ENCODE measurements at regions not wholly inside any gene's neighbourhood (a gene's known extent, or its start where the extent isn't known, plus 50 kb on each side); places are given as distances from the start of the nearest gene placed in this dataset.

- Histone ChIP-seq H3K4me1 (no peaks in the 10 kb centered on the region), H3K27me3 (no peaks in the 10 kb centered on the region), H3K9me3 (no peaks in the 10 kb centered on the region), H3K4me3 (no peak overlapping the region), H3K36me3 (no peaks in the 10 kb centered on the region), H3K27ac (no peak overlapping the region)
- no peak for DNase-seq (ENCODE audit: low spot score in 2 of 2)
- WGBS, 2 donors: 95 to 100% methylated on average over 1 of the region's 1 CpG
- no peak for TF ChIP-seq CTCF (IDR thresholded peaks at IDR 0.05)
- no peak for TF ChIP-seq EP300 (IDR thresholded peaks at IDR 0.05)
- no peak for TF ChIP-seq POLR2A (IDR thresholded peaks at IDR 0.05)
These were observed 422.9 kb upstream of the TRIB2 start for GRCh38 chr2:12293874-12294273.

- H3K27me3 ChIP-seq: no peaks in the 10 kb centered on the region
- no peaks in the 10 kb centered on the region for H3K4me1 ChIP-seq
- no peaks in the 10 kb centered on the region for H3K36me3 ChIP-seq
- WGBS, 2 donors: 90 to 92% methylated on average over 4 of the region's 4 CpGs
- no peak for TF ChIP-seq POLR2A (IDR thresholded peaks at IDR 0.05)
- no peak overlapping the region for H3K27ac ChIP-seq
- peaks cover 0 to 2% (median 0%) of the 10 kb centered on the region in 4 donors for H3K9me3 ChIP-seq
- no peak for DNase-seq (ENCODE audit: low spot score in 2 of 2)
- no peak overlapping the region for H3K4me3 ChIP-seq
These were observed 420.7 kb upstream of the TRIB2 start for GRCh38 chr2:12295856-12296519.

- H3K27ac ChIP-seq: no peak overlapping the region
- TF ChIP-seq POLR2A (IDR thresholded peaks at IDR 0.05) (no peak), EP300 (IDR thresholded peaks at IDR 0.05) (no peak), CTCF (IDR thresholded peaks at IDR 0.05) (no peak)
- no peak overlapping the region for H3K4me3 ChIP-seq
- H3K27me3 ChIP-seq: no peaks in the 10 kb centered on the region
- H3K36me3 ChIP-seq: no peaks in the 10 kb centered on the region
- no peak for DNase-seq (ENCODE audit: low spot score in 2 of 2)
- H3K9me3 ChIP-seq: peaks cover 0 to 2% (median 0%) of the 10 kb centered on the region in 4 donors
- H3K4me1 ChIP-seq: no peaks in the 10 kb centered on the region
These were observed 419.8 kb upstream of the TRIB2 start for GRCh38 chr2:12296915-12297314.

- no peaks in the 10 kb centered on the region for H3K27me3 ChIP-seq
- H3K9me3 ChIP-seq: peaks cover 0 to 2% (median 0%) of the 10 kb centered on the region in 4 donors
- no peaks in the 10 kb centered on the region for H3K4me1 ChIP-seq
- TF ChIP-seq POLR2A (IDR thresholded peaks at IDR 0.05) (no peak), EP300 (IDR thresholded peaks at IDR 0.05) (no peak), CTCF (IDR thresholded peaks at IDR 0.05) (no peak)
- no peak for DNase-seq (ENCODE audit: low spot score in 2 of 2)
- WGBS, 2 donors: 74 to 78% methylated on average over 2 of the region's 2 CpGs
- no peaks in the 10 kb centered on the region for H3K36me3 ChIP-seq
- H3K4me3 ChIP-seq: no peak overlapping the region
- H3K27ac ChIP-seq: no peak overlapping the region
These were observed 418.4 kb upstream of the TRIB2 start for GRCh38 chr2:12298352-12298751.

- H3K36me3 ChIP-seq: no peaks in the 10 kb centered on the region
- DNase-seq (ENCODE audit: low spot score in 2 of 2): no peak
- 79 to 86% methylated on average over 1 of the region's 1 CpG for WGBS, 2 donors
- no peaks in the 10 kb centered on the region for H3K4me1 ChIP-seq
- H3K27me3 ChIP-seq: no peaks in the 10 kb centered on the region
- H3K9me3 ChIP-seq: peaks cover 0 to 2% (median 0%) of the 10 kb centered on the region in 4 donors
- TF ChIP-seq POLR2A (IDR thresholded peaks at IDR 0.05): no peak
- H3K27ac ChIP-seq: no peak overlapping the region
- no peak overlapping the region for H3K4me3 ChIP-seq
These were observed 417.3 kb upstream of the TRIB2 start for GRCh38 chr2:12299431-12299830.

- H3K4me1 ChIP-seq: no peaks in the 10 kb centered on the region
These were observed 416.6 kb upstream of the TRIB2 start for GRCh38 chr2:12300019-12300602.

More at GRCh38 chr2:12300019-12300602, 416.6 kb upstream of the TRIB2 start:
- 59 to 69% methylated on average over 4 of the region's 4 CpGs for WGBS, 2 donors
- no peak overlapping the region for H3K4me3 ChIP-seq
- peaks cover 0 to 2% (median 0%) of the 10 kb centered on the region in 4 donors for H3K9me3 ChIP-seq
- no peak overlapping the region for H3K27ac ChIP-seq
- TF ChIP-seq POLR2A (IDR thresholded peaks at IDR 0.05): no peak
- TF ChIP-seq EP300 (IDR thresholded peaks at IDR 0.05): no peak
- TF ChIP-seq CTCF (IDR thresholded peaks at IDR 0.05): no peak
- DNase-seq (ENCODE audit: low spot score in 2 of 2): no peak
- no peaks in the 10 kb centered on the region for H3K27me3 ChIP-seq
- H3K36me3 ChIP-seq: no peaks in the 10 kb centered on the region

Measured in tibial nerve (tissue), 4 donors.